ENCODE measurements at regions not wholly inside any gene's neighbourhood (a gene's known extent, or its start where the extent isn't known, plus 50 kb on each side); places are given as distances from the start of the nearest gene placed in this dataset.

DNA sequence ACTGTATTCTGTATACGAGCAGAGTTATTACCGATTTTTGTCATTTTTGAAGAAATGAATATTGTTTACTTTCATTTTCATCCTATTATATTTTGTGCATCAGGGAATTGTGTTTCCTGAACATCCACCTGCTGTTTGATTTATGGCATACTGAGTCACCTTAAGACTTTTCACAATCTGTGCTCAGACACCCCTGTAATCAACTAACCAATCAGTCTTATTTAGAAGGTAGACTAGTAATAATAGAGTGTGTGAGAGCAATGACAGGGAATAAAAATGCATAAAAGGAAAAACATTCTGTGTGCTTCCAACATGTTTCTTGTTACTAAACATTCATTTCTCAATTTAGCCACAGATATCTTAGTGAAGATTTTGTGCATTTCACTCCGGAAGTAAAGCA, 1413.6 kb upstream of the ACO1 start:
- no peak for DNase-seq (ENCODE audit: low read depth, low spot score)
- no peak overlapping the region for H3K4me3 ChIP-seq (ENCODE audit: control insufficient read depth in 2 of 3, extremely low read depth in 1 of 3, insufficient read depth in 2 of 3, low read depth in 1 of 3, low read length in 3 of 3)
- dilution Hi-C loops (cut with MboI; ENCODE audit: extremely low pct_ligation_motif_present, low sequenced_read_pairs): no loop called here

GRCh38 chr9:30972654-30973053, 1411.8 kb upstream of the ACO1 start:
- Histone ChIP-seq H3K4me1 (ENCODE audit: control insufficient read depth, extremely low read depth, insufficient read depth, low read length) (no peaks in the 10 kb centered on the region), H3K4me2 (ENCODE audit: control insufficient read depth, extremely low read depth, insufficient read depth, low read depth, low read length) (no peak overlapping the region), H4K20me1 (ENCODE audit: control insufficient read depth, extremely low read depth, insufficient read depth, low read length) (no peaks in the 10 kb centered on the region), H3K9me1 (ENCODE audit: control insufficient read depth, extremely low read depth, insufficient read depth, low read length) (no peaks in the 10 kb centered on the region), H3K36me3 (ENCODE audit: control insufficient read depth in 2 of 2, extremely low read depth in 1 of 2, insufficient read depth in 2 of 2, low read length in 2 of 2) (no peaks in the 10 kb centered on the region), H3K4me3 (ENCODE audit: control insufficient read depth in 2 of 3, extremely low read depth in 1 of 3, insufficient read depth in 2 of 3, low read depth in 1 of 3, low read length in 3 of 3) (no peak overlapping the region), H3K27ac (ENCODE audit: control insufficient read depth, insufficient read depth, low read length) (no peak overlapping the region), H3K79me2 (ENCODE audit: control insufficient read depth, insufficient read depth, low read length) (no peaks in the 10 kb centered on the region), H3K9ac (ENCODE audit: control insufficient read depth, extremely low read depth, insufficient read depth, low read length) (no peak overlapping the region), H3K9me3 (ENCODE audit: control insufficient read depth, low read depth, low read length) (no peaks in the 10 kb centered on the region), H3K27me3 (ENCODE audit: control insufficient read depth, extremely low read depth, insufficient read depth, low read length) (no peaks in the 10 kb centered on the region), H2AFZ (ENCODE audit: control insufficient read depth, low read length) (no peak overlapping the region)
- DNase-seq (ENCODE audit: low read depth, low spot score): no peak
- TF ChIP-seq CTCF (optimal IDR thresholded peaks at IDR 0.05 in 1 of 3, IDR thresholded peaks at IDR 0.05 in 1 of 3, conservative IDR thresholded peaks at IDR 0.05 in 1 of 3; ENCODE audit: extremely low read depth in 1 of 3, insufficient read depth in 2 of 3, low read length in 3 of 3): no peak
- TF ChIP-seq EZH2 (IDR thresholded peaks at IDR 0.05; ENCODE audit: low read length): no peak
- dilution Hi-C loops (cut with MboI; ENCODE audit: extremely low pct_ligation_motif_present, low sequenced_read_pairs): no loop called here
- no peak for FAIRE-seq

More for the DNA sequence above, 1413.6 kb upstream of the ACO1 start:
- Histone ChIP-seq H3K79me2 (ENCODE audit: control insufficient read depth, insufficient read depth, low read length) (no peaks in the 10 kb centered on the region), H4K20me1 (ENCODE audit: control insufficient read depth, extremely low read depth, insufficient read depth, low read length) (no peaks in the 10 kb centered on the region), H3K27ac (ENCODE audit: control insufficient read depth, insufficient read depth, low read length) (no peak overlapping the region), H3K9me1 (ENCODE audit: control insufficient read depth, extremely low read depth, insufficient read depth, low read length) (no peaks in the 10 kb centered on the region), H3K9ac (ENCODE audit: control insufficient read depth, extremely low read depth, insufficient read depth, low read length) (no peak overlapping the region), H3K4me2 (ENCODE audit: control insufficient read depth, extremely low read depth, insufficient read depth, low read depth, low read length) (no peak overlapping the region), H2AFZ (ENCODE audit: control insufficient read depth, low read length) (no peak overlapping the region), H3K9me3 (ENCODE audit: control insufficient read depth, low read depth, low read length) (no peaks in the 10 kb centered on the region), H3K27me3 (ENCODE audit: control insufficient read depth, extremely low read depth, insufficient read depth, low read length) (no peaks in the 10 kb centered on the region), H3K4me1 (ENCODE audit: control insufficient read depth, extremely low read depth, insufficient read depth, low read length) (no peaks in the 10 kb centered on the region), H3K36me3 (ENCODE audit: control insufficient read depth in 2 of 2, extremely low read depth in 1 of 2, insufficient read depth in 2 of 2, low read length in 2 of 2) (no peaks in the 10 kb centered on the region)
- FAIRE-seq: no peak
- TF ChIP-seq EZH2 (IDR thresholded peaks at IDR 0.05; ENCODE audit: low read length) (no peak), CTCF (optimal IDR thresholded peaks at IDR 0.05 in 1 of 3, IDR thresholded peaks at IDR 0.05 in 1 of 3, conservative IDR thresholded peaks at IDR 0.05 in 1 of 3; ENCODE audit: extremely low read depth in 1 of 3, insufficient read depth in 2 of 3, low read length in 3 of 3) (no peak)

All from keratinocyte (primary cell).